Stimulated activated CD4-positive, alpha-beta T cell treated with anti-CD3 and anti-CD28 coated beads, Interleukin-4, amount 100 ng/mL, for 1 hour (primary cell): ENCODE measurements at regions not wholly inside any gene's neighbourhood (a gene's known extent, or its start where the extent isn't known, plus 50 kb on each side); places are given as distances from the start of the nearest gene placed in this dataset.

ENCODE experiments used
- DNase-seq: peaks from one replicate; pipeline ENCODE4 v3.0.0-alpha.2; 2020

GRCh38 chr5:4984461-4984860 lies 155.7 kb upstream of the ADAMTS16 start:
- DNase-seq, result no peak

- no peak for DNase-seq
Observed at GRCh38 chr5:4987431-4987830, 152.7 kb upstream of the ADAMTS16 start.

- DNase-seq, result no peak
Observed at GRCh38 chr5:4989118-4989517, 151.0 kb upstream of the ADAMTS16 start.

- DNase-seq, result no peak
Observed at GRCh38 chr5:4990017-4990416, 150.1 kb upstream of the ADAMTS16 start.

GRCh38 chr5:4990462-4990861 lies 149.7 kb upstream of the ADAMTS16 start:
- no peak for DNase-seq

GRCh38 chr5:4991925-4992324 lies 148.2 kb upstream of the ADAMTS16 start:
- no peak for DNase-seq

GRCh38 chr5:4995014-4995413 lies 145.1 kb upstream of the ADAMTS16 start:
- no peak for DNase-seq

GRCh38 chr5:5005353-5005752 lies 134.8 kb upstream of the ADAMTS16 start:
- no peak for DNase-seq

- DNase-seq, result no peak
Observed at GRCh38 chr5:5006548-5006947, 133.6 kb upstream of the ADAMTS16 start.

- no peak for DNase-seq
Observed at GRCh38 chr5:5009240-5009639, 130.9 kb upstream of the ADAMTS16 start.

GRCh38 chr5:5011151-5011550 lies 129.0 kb upstream of the ADAMTS16 start:
- no peak for DNase-seq

- DNase-seq, result no peak
Observed at GRCh38 chr5:5014586-5015235, 125.4 kb upstream of the ADAMTS16 start.

- DNase-seq, result no peak
Observed at GRCh38 chr5:5017827-5018577, 122.1 kb upstream of the ADAMTS16 start.

GRCh38 chr5:5018578-5018970 lies 121.6 kb upstream of the ADAMTS16 start:
- DNase-seq, result no peak

GRCh38 chr5:5021436-5021835 lies 118.7 kb upstream of the ADAMTS16 start:
- no peak for DNase-seq

- no peak for DNase-seq
Observed at GRCh38 chr5:5025098-5025773, 114.9 kb upstream of the ADAMTS16 start.

GRCh38 chr5:5025774-5026408 lies 114.2 kb upstream of the ADAMTS16 start:
- no peak for DNase-seq

- no peak for DNase-seq
Observed at GRCh38 chr5:5026409-5026785, 113.7 kb upstream of the ADAMTS16 start.

- no peak for DNase-seq
Observed at GRCh38 chr5:5031665-5032064, 108.5 kb upstream of the ADAMTS16 start.

GRCh38 chr5:5037674-5038073 lies 102.5 kb upstream of the ADAMTS16 start:
- no peak for DNase-seq

- no peak for DNase-seq
Observed at GRCh38 chr5:5039918-5040317, 100.2 kb upstream of the ADAMTS16 start.

- no peak for DNase-seq
Observed at GRCh38 chr5:5040712-5041111, 99.4 kb upstream of the ADAMTS16 start.

- no peak for DNase-seq
Observed at GRCh38 chr5:5042806-5043205, 97.3 kb upstream of the ADAMTS16 start.

GRCh38 chr5:5043346-5043745 lies 96.8 kb upstream of the ADAMTS16 start:
- DNase-seq, result no peak
